Fibroblast of the aortic adventitia (primary cell): ENCODE measurements at regions not wholly inside any gene's neighbourhood (a gene's known extent, or its start where the extent isn't known, plus 50 kb on each side); places are given as distances from the start of the nearest gene placed in this dataset.

Experiments used
- DNase-seq: peaks from one replicate; pipeline ENCODE4 v3.0.0-alpha.2; 2010; ENCODE audit warnings: low read depth
- H3K4me3 ChIP-seq: 2 replicates; pipeline ENCODE4 v1.5.1; 2011; ENCODE audit warnings: low read depth, mild to moderate bottlenecking, control low read depth, low read length, moderate library complexity
- TF ChIP-seq, protein P1 (sequence below): IDR thresholded peaks from 2 replicates; pipeline ENCODE4 v1.5.1; 2011; ENCODE audit warnings: mild to moderate bottlenecking, low read length, control low read depth, inconsistent platforms; ENCODE audit not compliant: insufficient read depth

DNA sequence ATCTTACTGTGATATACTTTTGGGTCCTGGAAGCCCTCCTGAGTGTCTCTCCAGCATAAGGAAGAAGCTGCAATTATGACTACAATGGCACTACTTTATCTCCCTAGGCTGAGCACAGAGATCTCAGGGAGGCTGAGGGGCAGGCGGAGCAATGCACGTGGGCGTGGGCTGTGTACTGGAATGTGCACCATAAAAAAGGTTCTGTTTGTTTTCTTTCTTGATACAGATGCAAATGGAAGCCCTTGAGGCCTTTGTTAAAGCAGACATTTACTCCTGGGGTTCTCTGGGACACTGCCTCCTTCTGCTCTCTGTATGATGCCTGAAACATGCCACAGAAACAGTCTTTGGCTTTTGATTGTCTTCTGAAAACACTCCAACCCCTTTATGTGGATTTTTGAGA lies 79.1 kb upstream of the DLX2 start:
- TF ChIP-seq, protein P1, sequence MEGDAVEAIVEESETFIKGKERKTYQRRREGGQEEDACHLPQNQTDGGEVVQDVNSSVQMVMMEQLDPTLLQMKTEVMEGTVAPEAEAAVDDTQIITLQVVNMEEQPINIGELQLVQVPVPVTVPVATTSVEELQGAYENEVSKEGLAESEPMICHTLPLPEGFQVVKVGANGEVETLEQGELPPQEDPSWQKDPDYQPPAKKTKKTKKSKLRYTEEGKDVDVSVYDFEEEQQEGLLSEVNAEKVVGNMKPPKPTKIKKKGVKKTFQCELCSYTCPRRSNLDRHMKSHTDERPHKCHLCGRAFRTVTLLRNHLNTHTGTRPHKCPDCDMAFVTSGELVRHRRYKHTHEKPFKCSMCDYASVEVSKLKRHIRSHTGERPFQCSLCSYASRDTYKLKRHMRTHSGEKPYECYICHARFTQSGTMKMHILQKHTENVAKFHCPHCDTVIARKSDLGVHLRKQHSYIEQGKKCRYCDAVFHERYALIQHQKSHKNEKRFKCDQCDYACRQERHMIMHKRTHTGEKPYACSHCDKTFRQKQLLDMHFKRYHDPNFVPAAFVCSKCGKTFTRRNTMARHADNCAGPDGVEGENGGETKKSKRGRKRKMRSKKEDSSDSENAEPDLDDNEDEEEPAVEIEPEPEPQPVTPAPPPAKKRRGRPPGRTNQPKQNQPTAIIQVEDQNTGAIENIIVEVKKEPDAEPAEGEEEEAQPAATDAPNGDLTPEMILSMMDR: no peak
- no peak overlapping the region for H3K4me3 ChIP-seq
- DNase-seq: no peak

DNA sequence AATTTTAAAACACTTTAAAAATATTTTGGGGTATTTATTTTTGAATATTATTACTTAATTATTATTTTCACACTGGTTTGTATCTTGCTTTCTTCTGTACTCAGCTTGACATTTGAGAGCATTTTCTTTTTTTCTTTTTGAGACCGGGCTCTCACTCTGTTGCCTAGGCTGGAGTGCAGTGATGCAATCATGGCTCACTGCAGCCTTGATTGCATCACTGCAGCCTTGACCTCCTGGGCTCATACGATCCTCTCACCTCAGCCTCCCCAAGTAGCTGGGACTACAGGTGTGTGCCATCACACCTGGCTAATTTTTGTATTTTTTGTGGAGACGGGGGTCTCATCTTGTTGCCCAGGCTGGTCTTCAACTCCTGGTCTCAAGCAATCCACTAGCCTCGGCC lies 79.9 kb upstream of the DLX2 start:
- H3K4me3 ChIP-seq: no peak overlapping the region
- TF ChIP-seq, protein P1: no peak
- DNase-seq: no peak

DNA sequence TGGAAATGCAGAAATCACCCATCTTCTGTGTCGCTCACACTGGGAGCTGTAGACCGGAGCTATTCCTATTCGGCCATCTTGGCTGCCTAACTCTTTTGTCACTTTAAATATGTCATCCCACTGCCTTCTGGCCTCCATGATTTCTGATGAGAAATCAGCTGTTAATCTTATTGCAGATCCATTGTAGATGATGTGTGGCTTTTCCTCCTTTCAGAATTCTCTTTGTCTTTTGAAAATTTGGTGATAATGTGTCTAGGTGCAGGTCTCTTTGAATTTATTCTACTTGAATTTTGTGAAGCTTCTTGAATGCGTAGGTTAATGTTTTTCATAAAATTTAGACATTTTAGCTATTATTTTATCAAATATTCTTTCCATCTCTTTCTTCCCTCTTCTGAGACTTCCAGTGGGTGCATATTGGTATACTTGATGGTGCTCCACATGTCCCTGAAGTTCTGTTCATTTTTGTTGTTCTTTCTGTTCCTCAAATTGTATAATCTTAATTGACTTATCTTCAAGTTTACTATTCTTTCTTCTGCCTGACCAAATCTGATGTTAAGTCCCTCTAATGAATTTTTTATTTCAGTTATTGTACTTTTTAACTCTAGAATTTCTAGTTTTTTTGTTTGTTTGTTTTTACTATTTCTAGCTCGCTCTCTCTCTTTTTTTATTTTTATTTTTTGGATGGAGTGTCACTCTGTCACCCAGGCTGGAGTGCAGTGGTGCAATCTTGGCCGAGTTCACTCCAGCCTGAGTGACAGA lies 90.8 kb upstream of the DLX2 start:
- TF ChIP-seq, protein P1: no peak
- H3K4me3 ChIP-seq: no peak overlapping the region
- DNase-seq: no peak

DNA sequence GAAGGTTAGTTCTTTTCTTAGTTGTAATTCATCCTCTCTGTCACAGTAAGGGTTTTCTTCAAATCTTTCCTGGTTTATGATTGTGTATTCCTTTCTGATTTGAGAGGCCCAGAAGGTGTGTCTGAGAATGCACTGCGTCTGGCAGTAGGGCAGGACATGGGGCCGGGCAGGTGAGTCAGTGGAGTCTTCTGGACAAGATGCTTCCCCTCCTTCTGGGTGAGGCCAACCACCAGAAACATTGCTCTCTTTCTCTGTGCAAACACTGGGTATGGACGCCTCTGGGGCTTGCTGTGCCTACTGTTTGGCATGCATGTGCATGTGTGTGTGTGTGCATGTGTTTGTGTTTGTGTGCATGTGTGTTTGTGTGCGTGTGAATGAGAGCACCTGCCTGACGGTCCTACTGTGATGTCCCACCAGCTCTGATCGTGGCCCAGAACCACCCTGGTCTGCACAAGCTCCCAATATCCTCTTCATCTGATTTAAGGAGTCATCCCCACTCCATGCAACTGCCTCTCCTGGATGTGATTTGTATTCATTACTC lies 93.2 kb upstream of the DLX2 start:
- H3K4me3 ChIP-seq: no peak overlapping the region
- TF ChIP-seq, protein P1: no peak
- DNase-seq: no peak

DNA sequence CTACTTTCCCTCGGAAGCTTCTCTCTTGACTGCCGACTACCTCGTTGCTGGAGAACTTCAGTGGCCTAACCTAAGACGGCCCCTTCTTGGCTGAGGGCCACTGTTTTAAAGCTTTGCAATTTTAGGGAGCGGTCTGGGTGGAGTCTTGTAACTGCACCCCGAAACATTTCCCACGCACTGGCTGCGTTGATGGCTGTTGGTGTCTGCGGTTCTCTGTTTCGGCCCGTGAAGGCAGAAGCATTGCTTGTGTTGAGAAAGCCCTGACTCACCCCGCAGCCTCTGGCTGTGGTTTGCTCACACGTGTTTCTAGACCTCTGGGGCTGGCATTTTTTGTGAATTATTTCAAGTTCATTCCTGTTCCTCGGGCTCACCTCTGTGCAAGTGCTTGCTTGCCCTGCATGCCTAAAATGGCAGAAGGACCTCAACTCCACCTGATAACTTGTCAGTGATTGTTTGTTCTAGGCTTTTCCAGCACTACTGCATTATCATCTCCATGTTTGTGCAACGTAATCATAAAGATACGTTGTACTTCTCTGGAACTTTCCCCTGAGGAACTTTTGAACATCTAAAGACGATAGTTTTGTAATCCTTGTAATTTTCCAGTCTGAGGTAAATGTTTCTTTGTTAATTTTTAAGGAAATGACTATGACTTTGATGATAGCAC lies 94.2 kb upstream of the DLX2 start:
- DNase-seq: peak; percentile 50
- H3K4me3 ChIP-seq: no peak overlapping the region
- TF ChIP-seq, protein P1: no peak

DNA sequence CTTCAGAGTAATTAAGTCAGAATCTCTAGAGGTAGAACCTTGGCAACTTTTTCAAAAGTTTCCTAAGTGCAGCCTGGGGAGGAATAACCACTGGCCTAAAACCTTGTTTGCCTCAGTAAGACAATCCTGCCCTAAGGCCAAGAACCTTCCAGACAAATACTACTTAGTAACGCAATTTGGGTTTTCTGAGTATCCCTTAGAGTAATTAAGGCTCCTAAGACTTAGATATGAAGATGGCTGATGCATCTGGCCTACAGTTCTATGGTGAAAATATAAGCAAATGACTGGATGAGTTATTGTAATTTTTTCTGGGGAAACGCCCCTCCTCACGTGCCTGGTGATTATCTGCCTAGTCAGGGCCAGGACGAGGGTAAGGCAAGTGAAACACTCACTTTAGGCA lies 95.7 kb upstream of the DLX2 start:
- H3K4me3 ChIP-seq: no peak overlapping the region
- DNase-seq: no peak
- TF ChIP-seq, protein P1: no peak
